A549 (cell line): ENCODE measurements at regions not wholly inside any gene's neighbourhood (a gene's known extent, or its start where the extent isn't known, plus 50 kb on each side); places are given as distances from the start of the nearest gene placed in this dataset.

Experiments used
- CBX8 ChIP-seq: fragments of 200-600 bp; sonication (generic); IDR thresholded peaks from 2 replicates; pipeline ENCODE4 v1.6.1; 2016
- CHD2 ChIP-seq: fragments of 150-350 bp; IDR thresholded peaks from 2 replicates; pipeline ENCODE4 v1.6.1; 2014; ENCODE audit warnings: low read length; ENCODE audit not compliant: partially characterized antibody
- CHD4 ChIP-seq: fragments of 200-600 bp; sonication (generic); IDR thresholded peaks from 2 replicates; pipeline ENCODE4 v1.6.1; 2016; ENCODE audit warnings: antibody characterized with exemption, mild to moderate bottlenecking, borderline replicate concordance
- CTCF ChIP-seq: fragments of >200 bp; sonication (Bioruptor Twin); formaldehyde crosslinking; IDR thresholded peaks from 3 replicates; pipeline ENCODE4 v1.5.1; 2016
- ELK1 ChIP-seq: fragments of 150-350 bp; IDR thresholded peaks from 2 replicates; pipeline ENCODE4 v1.6.1; 2014; ENCODE audit warnings: low read depth, mild to moderate bottlenecking, low read length
- EP300 ChIP-seq, 2 experiments: fragments of >200 bp; sonication (Bioruptor Twin); formaldehyde crosslinking; IDR thresholded peaks; 2 replicates in 1 of 2; 3 replicates in 1 of 2; pipeline ENCODE4 v1.6.1; 2016 to 2017
- FOSL2 ChIP-seq, 2 experiments: fragments of 450-650 bp in 1 of 2; fragments of >200 bp in 1 of 2; sonication (Bioruptor Twin) in 1 of 2; formaldehyde crosslinking; IDR thresholded peaks; 2 replicates each; pipeline versions ENCODE4 v1.5.0 to v1.6.1; 2016 to 2020; ENCODE audit warnings: mild to moderate bottlenecking in 1 of 2, moderate library complexity in 1 of 2
- HOXA7 ChIP-seq: fragments of 250-450 bp; sonication (Bioruptor Pico); IDR thresholded peaks from 2 replicates; pipeline ENCODE4 v1.5.0; 2020; ENCODE audit warnings: mild to moderate bottlenecking, moderate library complexity
- MAX ChIP-seq: IDR thresholded peaks from 2 replicates; pipeline ENCODE4 v1.6.1; 2012
- MAZ ChIP-seq: fragments of 150-350 bp; IDR thresholded peaks from 2 replicates; pipeline ENCODE4 v1.6.1; 2014; ENCODE audit warnings: antibody characterized with exemption, low read depth, low read length, borderline replicate concordance
- NR3C1 ChIP-seq: fragments of >200 bp; sonication (Bioruptor Twin); formaldehyde crosslinking; IDR thresholded peaks from 3 replicates; pipeline ENCODE4 v1.6.1; 2017
- USF2 ChIP-seq: fragments of 450-650 bp; IDR thresholded peaks from 2 replicates; pipeline ENCODE4 v1.6.1; 2014; ENCODE audit warnings: antibody characterized with exemption
- ZSCAN20 ChIP-seq: fragments of 250-450 bp; sonication (Bioruptor Pico); IDR thresholded peaks from 2 replicates; pipeline ENCODE4 v1.8.0; 2022; ENCODE audit warnings: mild to moderate bottlenecking, moderate library complexity
- TF ChIP-seq, protein P1 (sequence below): fragments of 200-600 bp; sonication (generic); IDR thresholded peaks from 2 replicates; pipeline ENCODE4 v1.6.1; 2016; ENCODE audit warnings: antibody characterized with exemption, mild to moderate bottlenecking, moderate library complexity

- TF ChIP-seq CTCF = peak; percentile 93
- no peak for TF ChIP-seq ELK1
- TF ChIP-seq CHD4 = no peak
- no peak for TF ChIP-seq NR3C1
- no peak for TF ChIP-seq FOSL2 (IDR thresholded peaks at IDR 0.05)
- no peak for TF ChIP-seq FOSL2 (CRISPR knock-in tag; IDR thresholded peaks at IDR 0.05)
- TF ChIP-seq MAX = no peak
- TF ChIP-seq CHD2 = no peak
- TF ChIP-seq, protein P1, sequence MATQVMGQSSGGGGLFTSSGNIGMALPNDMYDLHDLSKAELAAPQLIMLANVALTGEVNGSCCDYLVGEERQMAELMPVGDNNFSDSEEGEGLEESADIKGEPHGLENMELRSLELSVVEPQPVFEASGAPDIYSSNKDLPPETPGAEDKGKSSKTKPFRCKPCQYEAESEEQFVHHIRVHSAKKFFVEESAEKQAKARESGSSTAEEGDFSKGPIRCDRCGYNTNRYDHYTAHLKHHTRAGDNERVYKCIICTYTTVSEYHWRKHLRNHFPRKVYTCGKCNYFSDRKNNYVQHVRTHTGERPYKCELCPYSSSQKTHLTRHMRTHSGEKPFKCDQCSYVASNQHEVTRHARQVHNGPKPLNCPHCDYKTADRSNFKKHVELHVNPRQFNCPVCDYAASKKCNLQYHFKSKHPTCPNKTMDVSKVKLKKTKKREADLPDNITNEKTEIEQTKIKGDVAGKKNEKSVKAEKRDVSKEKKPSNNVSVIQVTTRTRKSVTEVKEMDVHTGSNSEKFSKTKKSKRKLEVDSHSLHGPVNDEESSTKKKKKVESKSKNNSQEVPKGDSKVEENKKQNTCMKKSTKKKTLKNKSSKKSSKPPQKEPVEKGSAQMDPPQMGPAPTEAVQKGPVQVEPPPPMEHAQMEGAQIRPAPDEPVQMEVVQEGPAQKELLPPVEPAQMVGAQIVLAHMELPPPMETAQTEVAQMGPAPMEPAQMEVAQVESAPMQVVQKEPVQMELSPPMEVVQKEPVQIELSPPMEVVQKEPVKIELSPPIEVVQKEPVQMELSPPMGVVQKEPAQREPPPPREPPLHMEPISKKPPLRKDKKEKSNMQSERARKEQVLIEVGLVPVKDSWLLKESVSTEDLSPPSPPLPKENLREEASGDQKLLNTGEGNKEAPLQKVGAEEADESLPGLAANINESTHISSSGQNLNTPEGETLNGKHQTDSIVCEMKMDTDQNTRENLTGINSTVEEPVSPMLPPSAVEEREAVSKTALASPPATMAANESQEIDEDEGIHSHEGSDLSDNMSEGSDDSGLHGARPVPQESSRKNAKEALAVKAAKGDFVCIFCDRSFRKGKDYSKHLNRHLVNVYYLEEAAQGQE = no peak
- TF ChIP-seq ZSCAN20 (CRISPR knock-in tag) = no peak
- TF ChIP-seq EP300 (IDR thresholded peaks at IDR 0.05) = no peak
- TF ChIP-seq HOXA7 (CRISPR knock-in tag) = no peak
- no peak for TF ChIP-seq CBX8
- no peak for TF ChIP-seq MAZ
- no peak for TF ChIP-seq USF2
Measured at GRCh38 chr22:22959147-22959827, 71.7 kb downstream of the IGLL5 start.
